B cell (primary cell): ENCODE measurements at regions not wholly inside any gene's neighbourhood (a gene's known extent, or its start where the extent isn't known, plus 50 kb on each side); places are given as distances from the start of the nearest gene placed in this dataset.

Experiments used
- ATAC-seq: fragments of 200-7000 bp; cut with Tn5 transposase; one replicate; pipeline ENCODE4 v1.10.0; 2021; ENCODE audit warnings: low read depth, mild to moderate bottlenecking, moderate number of reproducible peaks, moderate library complexity
- CTCF ChIA-PET: fragments of 350-600 bp; sonication (Branson Sonifier 250); formaldehyde crosslinking; loops from one replicate; lab custom pipeline; 2021; ENCODE audit warnings: antibody characterized with exemption, inconsistent platforms; lab: Charles Lee
- POLR2A ChIA-PET: fragments of 350-600 bp; sonication (Branson Sonifier 250); formaldehyde crosslinking; loops from one replicate; lab custom pipeline; 2021; ENCODE audit warnings: antibody characterized with exemption; lab: Charles Lee
- DNase-seq: peaks from one replicate; pipeline ENCODE4 v3.0.0; 2013
- H2AFZ ChIP-seq: 2 replicates; pipeline ENCODE4 v1.6.1; 2012; ENCODE audit warnings: mild to moderate bottlenecking, low read depth, low read length; ENCODE audit not compliant: insufficient read depth, poor library complexity, severe bottlenecking
- H3K27ac ChIP-seq, 2 donors: 1 replicate in 1 of 2; 2 replicates in 1 of 2; pipeline ENCODE4 v1.5.1; 2012 to 2013; ENCODE audit warnings: low read length in 2 of 2, mild to moderate bottlenecking in 2 of 2, moderate library complexity in 1 of 2
- H3K27me3 ChIP-seq, 4 experiments: fragments of 200-600 bp in 1 of 4; sonication (generic) in 1 of 4; replicated peaks in 1 of 4; 1 replicate in 2 of 4; 2 replicates in 2 of 4; pipeline versions ENCODE4 v1.6.1 to v1.7.0; 2013 to 2016; ENCODE audit warnings: low read length in 3 of 4, mild to moderate bottlenecking in 2 of 4, mixed read lengths in 1 of 4, moderate library complexity in 1 of 4; ENCODE audit not compliant: insufficient read depth in 4 of 4, control insufficient read depth in 3 of 4; ENCODE audit errors: control extremely low read depth in 1 of 4
- H3K36me3 ChIP-seq, 2 experiments: replicated peaks in 1 of 2; 1 replicate in 1 of 2; 2 replicates in 1 of 2; pipeline versions ENCODE4 v1.6.1 to v1.7.1; 2013; ENCODE audit warnings: low read length in 1 of 2; ENCODE audit not compliant: insufficient read depth in 2 of 2, control insufficient read depth in 1 of 2; ENCODE audit errors: control extremely low read depth in 1 of 2, extremely low read depth in 1 of 2
- H3K4me1 ChIP-seq, 2 donors: fragments of 200-600 bp in 1 of 2; sonication (generic) in 1 of 2; 1 replicate in 1 of 2; 2 replicates in 1 of 2; pipeline versions ENCODE4 v1.5.1 to v1.6.1; 2013 to 2017; ENCODE audit warnings: low read length in 2 of 2; ENCODE audit not compliant: control insufficient read depth in 2 of 2, insufficient read depth in 2 of 2
- H3K4me2 ChIP-seq: replicated peaks from 2 replicates; pipeline ENCODE3; 2012; ENCODE audit warnings: mild to moderate bottlenecking, low read depth, low read length; ENCODE audit not compliant: poor library complexity, severe bottlenecking
- H3K4me3 ChIP-seq, 5 experiments: fragments of 200-600 bp in 1 of 5; sonication (generic) in 1 of 5; 1 replicate in 3 of 5; 2 replicates in 2 of 5; pipeline versions ENCODE4 v1.5.1 to v1.7.0; 2011 to 2016; ENCODE audit warnings: low read length in 4 of 5, mild to moderate bottlenecking in 4 of 5, low read depth in 2 of 5, control low read depth in 1 of 5, moderate library complexity in 1 of 5; ENCODE audit not compliant: insufficient read depth in 1 of 5; ENCODE audit errors: control extremely low read depth in 1 of 5, extremely low read depth in 1 of 5
- H3K79me2 ChIP-seq: fragments of 200-600 bp; sonication (generic); one replicate; pipeline ENCODE4 v1.6.0; 2016; ENCODE audit warnings: low read length; ENCODE audit not compliant: control insufficient read depth, insufficient read depth
- H3K9ac ChIP-seq: fragments of 200-600 bp; sonication (generic); 2 replicates; pipeline ENCODE4 v1.6.1; 2017; ENCODE audit warnings: mild to moderate bottlenecking, low read length, moderate library complexity
- H3K9me3 ChIP-seq, 3 donors: one replicate each; pipeline versions ENCODE4 v1.6.1 to v1.7.1; 2013; ENCODE audit warnings: low read length in 2 of 3; ENCODE audit not compliant: control insufficient read depth in 2 of 3, insufficient read depth in 1 of 3; ENCODE audit errors: control extremely low read depth in 1 of 3
- H4K20me1 ChIP-seq: 2 replicates; pipeline ENCODE4 v1.6.0; 2012; ENCODE audit warnings: mild to moderate bottlenecking, low read length; ENCODE audit not compliant: insufficient read depth, control insufficient read depth, poor library complexity, severe bottlenecking
- H3K27ac Mint-ChIP-seq: one replicate; pipeline ENCODE4 v1.8.0; 2021; ENCODE audit warnings: mixed read lengths
- H3K27me3 Mint-ChIP-seq: one replicate; pipeline ENCODE4 v1.8.0; 2021; ENCODE audit warnings: mixed read lengths
- H3K4me1 Mint-ChIP-seq: one replicate; pipeline ENCODE4 v1.8.0; 2021; ENCODE audit warnings: mixed read lengths
- H3K4me3 Mint-ChIP-seq: one replicate; pipeline ENCODE4 v1.8.0; 2021; ENCODE audit warnings: mixed read lengths
- H3K9me3 Mint-ChIP-seq: one replicate; pipeline ENCODE4 v1.8.0; 2022; ENCODE audit warnings: mixed read lengths; ENCODE audit not compliant: insufficient read depth
- CTCF ChIP-seq: fragments of 200-600 bp; IDR thresholded peaks from one replicate; pipeline ENCODE4 v1.8.0; 2022; ENCODE audit warnings: antibody characterized with exemption, mild to moderate bottlenecking
- EZH2 ChIP-seq: IDR thresholded peaks from 2 replicates; pipeline ENCODE4 v1.6.1; 2012; ENCODE audit warnings: borderline replicate concordance, low read depth, mild to moderate bottlenecking, moderate library complexity, low read length; ENCODE audit not compliant: insufficient read depth, poor library complexity, severe bottlenecking
- WGBS: methylation state at CpG from one replicate; pipeline ENCODE4 v1.1.5; 2013; ENCODE audit warnings: missing lambda C conversion rate; ENCODE audit not compliant: insufficient coverage; 5-methylcytosine and 5-hydroxymethylcytosine counted together
- intact Hi-C: fragments of 100-400 bp; cut with micrococcal nuclease; formaldehyde crosslinking; loops from one replicate; pipeline ENCODE4 v1.10.0; 2022

GRCh38 chrX:111010111-111010510, 85.9 kb upstream of the PAK3 start:
- H3K9me3 ChIP-seq, result no peaks in the 10 kb centered on the region
- ATAC-seq, result no peak
- no peak overlapping the region for H3K4me2 ChIP-seq
- H3K27me3 ChIP-seq, result no peaks in the 10 kb centered on the region
- TF ChIP-seq CTCF, result no peak
- intact Hi-C loops, result no loop called here
- H3K4me1 ChIP-seq, result no peaks in the 10 kb centered on the region
- no peak overlapping the region for H3K27ac ChIP-seq
- Mint-ChIP-seq H3K9me3 (no peaks in the 10 kb centered on the region), H3K4me3 (no peak overlapping the region), H3K27me3 (no peaks in the 10 kb centered on the region), H3K27ac (no peak overlapping the region), H3K4me1 (no peaks in the 10 kb centered on the region)
- H3K79me2 ChIP-seq, result no peaks in the 10 kb centered on the region
- POLR2A ChIA-PET, result no interaction called here
- WGBS, result no CpG with 5 or more reads among the region's 3 CpGs
- no peak overlapping the region for H2AFZ ChIP-seq
- CTCF ChIA-PET, result no interaction called here
- H3K36me3 ChIP-seq, result no peaks in the 10 kb centered on the region
- DNase-seq, result no peak
- no peak overlapping the region for H3K4me3 ChIP-seq
- no peaks in the 10 kb centered on the region for H4K20me1 ChIP-seq
- no peak overlapping the region for H3K9ac ChIP-seq

GRCh38 chrX:111009256-111009655, 86.7 kb upstream of the PAK3 start:
- POLR2A ChIA-PET, result no interaction called here
- ATAC-seq, result no peak
- no peak overlapping the region for H2AFZ ChIP-seq

More at GRCh38 chrX:111009256-111009655, 86.7 kb upstream of the PAK3 start:
- H3K9me3 ChIP-seq, result no peaks in the 10 kb centered on the region
- no peaks in the 10 kb centered on the region for H4K20me1 ChIP-seq
- H3K27me3 ChIP-seq, result no peaks in the 10 kb centered on the region
- no peaks in the 10 kb centered on the region for H3K36me3 ChIP-seq
- DNase-seq, result no peak
- intact Hi-C loops, result no loop called here
- no peak overlapping the region for H3K27ac Mint-ChIP-seq
- no peak overlapping the region for H3K4me3 ChIP-seq
- H3K4me2 ChIP-seq, result no peak overlapping the region
- no peak overlapping the region for H3K4me3 Mint-ChIP-seq
- H3K27me3 Mint-ChIP-seq, result no peaks in the 10 kb centered on the region
- H3K4me1 Mint-ChIP-seq, result no peaks in the 10 kb centered on the region
- no CpG with 5 or more reads among the region's 3 CpGs for WGBS
- CTCF ChIA-PET, result no interaction called here
- H3K27ac ChIP-seq, result no peak overlapping the region
- no peak for TF ChIP-seq EZH2
- TF ChIP-seq CTCF, result no peak
- H3K4me1 ChIP-seq, result no peaks in the 10 kb centered on the region
- no peaks in the 10 kb centered on the region for H3K79me2 ChIP-seq
- no peak overlapping the region for H3K9ac ChIP-seq
- no peaks in the 10 kb centered on the region for H3K9me3 Mint-ChIP-seq
